ENCODE measurements at regions not wholly inside any gene's neighbourhood (a gene's known extent, or its start where the extent isn't known, plus 50 kb on each side); places are given as distances from the start of the nearest gene placed in this dataset.

GRCh38 chr5:5764246-5764645, 341.8 kb downstream of the ICE1 start:
- Histone ChIP-seq H4K20me1 (ENCODE audit: insufficient read depth, low read length) (no peaks in the 10 kb centered on the region), H3K9me3 (ENCODE audit: low read depth, low read length) (peaks cover 2% of the 10 kb centered on the region), H2AFZ (ENCODE audit: low read length) (no peak overlapping the region), H3K4me2 (ENCODE audit: insufficient read depth, low read length) (no peak overlapping the region), H3K27ac (ENCODE audit: low read depth, low read length) (no peak overlapping the region), H3K27me3 (ENCODE audit: insufficient read depth, low read length) (no peaks in the 10 kb centered on the region), H3K79me2 (ENCODE audit: insufficient read depth, low read length) (no peaks in the 10 kb centered on the region), H3K4me1 (ENCODE audit: insufficient read depth, low read length) (no peaks in the 10 kb centered on the region), H3K4me3 (ENCODE audit: insufficient read depth, low read length) (no peak overlapping the region), H3K36me3 (ENCODE audit: insufficient read depth, low read length) (no peaks in the 10 kb centered on the region)
- no peak for TF ChIP-seq CTCF (IDR thresholded peaks at IDR 0.05; ENCODE audit: extremely low read depth, low read depth, low read length)
- DNase-seq (ENCODE audit: insufficient read length, low spot score, missing footprints) = no peak

DNA sequence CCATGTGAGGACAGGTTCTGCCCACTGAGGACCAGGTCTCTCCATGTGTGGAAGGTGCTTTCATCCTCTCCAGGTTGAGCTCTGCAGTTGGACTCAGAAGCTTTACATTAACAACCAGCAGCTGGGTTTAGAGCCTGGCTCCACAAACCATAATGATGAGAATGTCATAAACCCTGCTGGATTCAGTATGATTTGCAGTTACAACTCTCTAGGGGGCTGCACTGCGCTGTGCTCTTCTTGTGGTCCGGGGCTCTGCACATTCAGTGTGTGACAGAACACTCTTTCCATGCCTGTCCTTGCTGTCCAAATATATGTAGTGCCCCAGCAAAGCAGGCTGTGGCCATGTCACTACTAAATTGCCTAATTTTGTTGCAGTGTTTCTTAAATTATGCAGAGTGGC, 334.3 kb downstream of the ICE1 start:
- no peak for DNase-seq (ENCODE audit: insufficient read length, low spot score, missing footprints)
- no peak overlapping the region for H3K4me2 ChIP-seq (ENCODE audit: insufficient read depth, low read length)
- no peaks in the 10 kb centered on the region for H3K4me1 ChIP-seq (ENCODE audit: insufficient read depth, low read length)
- no peak for TF ChIP-seq CTCF (IDR thresholded peaks at IDR 0.05; ENCODE audit: extremely low read depth, low read depth, low read length)
- H3K4me3 ChIP-seq (ENCODE audit: insufficient read depth, low read length) = no peak overlapping the region
- no peaks in the 10 kb centered on the region for H4K20me1 ChIP-seq (ENCODE audit: insufficient read depth, low read length)
- H3K9me3 ChIP-seq (ENCODE audit: low read depth, low read length) = no peaks in the 10 kb centered on the region
- H3K36me3 ChIP-seq (ENCODE audit: insufficient read depth, low read length) = no peaks in the 10 kb centered on the region
- no peak overlapping the region for H2AFZ ChIP-seq (ENCODE audit: low read length)
- no peaks in the 10 kb centered on the region for H3K27me3 ChIP-seq (ENCODE audit: insufficient read depth, low read length)
- no peak overlapping the region for H3K27ac ChIP-seq (ENCODE audit: low read depth, low read length)
- no peaks in the 10 kb centered on the region for H3K79me2 ChIP-seq (ENCODE audit: insufficient read depth, low read length)

DNA sequence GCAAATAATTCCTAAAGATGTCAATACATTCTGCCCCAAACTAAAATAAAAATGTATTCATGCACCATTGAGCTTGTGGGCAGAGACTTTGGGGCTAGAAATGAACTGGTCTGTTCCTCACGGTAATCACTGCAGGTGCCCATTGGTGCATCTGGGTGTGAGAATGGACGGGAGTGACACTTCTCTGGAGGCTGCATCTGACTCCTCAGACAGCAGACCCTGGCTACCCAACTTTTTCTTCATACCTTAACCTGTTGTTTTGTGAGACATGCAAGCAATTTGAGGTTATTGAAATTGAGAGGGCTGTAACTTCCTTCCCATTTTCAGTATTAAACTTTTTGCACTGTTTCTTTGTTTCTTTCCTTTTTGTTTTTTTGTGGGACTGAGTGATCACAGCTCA, 333.4 kb downstream of the ICE1 start:
- no peaks in the 10 kb centered on the region for H3K27me3 ChIP-seq (ENCODE audit: insufficient read depth, low read length)
- no peak overlapping the region for H3K27ac ChIP-seq (ENCODE audit: low read depth, low read length)
- no peaks in the 10 kb centered on the region for H4K20me1 ChIP-seq (ENCODE audit: insufficient read depth, low read length)
- DNase-seq (ENCODE audit: insufficient read length, low spot score, missing footprints) = no peak
- H3K4me3 ChIP-seq (ENCODE audit: insufficient read depth, low read length) = no peak overlapping the region
- no peaks in the 10 kb centered on the region for H3K79me2 ChIP-seq (ENCODE audit: insufficient read depth, low read length)
- H3K36me3 ChIP-seq (ENCODE audit: insufficient read depth, low read length) = no peaks in the 10 kb centered on the region
- no peak overlapping the region for H2AFZ ChIP-seq (ENCODE audit: low read length)
- TF ChIP-seq CTCF (IDR thresholded peaks at IDR 0.05; ENCODE audit: extremely low read depth, low read depth, low read length) = no peak
- H3K4me2 ChIP-seq (ENCODE audit: insufficient read depth, low read length) = no peak overlapping the region
- H3K9me3 ChIP-seq (ENCODE audit: low read depth, low read length) = no peaks in the 10 kb centered on the region
- no peaks in the 10 kb centered on the region for H3K4me1 ChIP-seq (ENCODE audit: insufficient read depth, low read length)

DNA sequence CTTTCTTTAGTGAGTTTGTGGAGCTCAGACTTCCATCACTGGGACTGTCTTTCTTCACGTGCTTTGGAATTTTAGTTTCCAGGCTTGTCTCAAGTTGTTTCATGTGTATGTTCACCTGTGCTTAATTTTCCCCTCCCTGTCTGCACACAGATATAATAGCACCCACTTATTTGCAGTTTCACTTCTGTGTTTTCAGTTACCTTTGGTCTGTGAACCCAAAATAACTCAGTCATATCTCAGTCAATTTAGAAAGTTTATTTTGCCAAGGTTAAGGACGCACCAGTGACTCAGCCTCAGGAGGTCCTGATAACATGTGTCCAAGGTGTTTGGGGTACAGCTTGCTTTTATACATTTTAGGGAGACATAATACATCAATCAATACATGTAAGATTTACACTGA, 330.4 kb downstream of the ICE1 start:
- Histone ChIP-seq H3K4me3 (ENCODE audit: insufficient read depth, low read length) (no peak overlapping the region), H3K36me3 (ENCODE audit: insufficient read depth, low read length) (no peaks in the 10 kb centered on the region), H2AFZ (ENCODE audit: low read length) (no peak overlapping the region), H3K4me1 (ENCODE audit: insufficient read depth, low read length) (no peaks in the 10 kb centered on the region), H4K20me1 (ENCODE audit: insufficient read depth, low read length) (no peaks in the 10 kb centered on the region), H3K79me2 (ENCODE audit: insufficient read depth, low read length) (no peaks in the 10 kb centered on the region), H3K27me3 (ENCODE audit: insufficient read depth, low read length) (no peaks in the 10 kb centered on the region), H3K9me3 (ENCODE audit: low read depth, low read length) (no peaks in the 10 kb centered on the region), H3K4me2 (ENCODE audit: insufficient read depth, low read length) (no peak overlapping the region), H3K27ac (ENCODE audit: low read depth, low read length) (no peak overlapping the region)
- no peak for TF ChIP-seq CTCF (IDR thresholded peaks at IDR 0.05; ENCODE audit: extremely low read depth, low read depth, low read length)
- DNase-seq (ENCODE audit: insufficient read length, low spot score, missing footprints) = no peak
